Transverse colon (tissue), 4 donors: ENCODE measurements at regions not wholly inside any gene's neighbourhood (a gene's known extent, or its start where the extent isn't known, plus 50 kb on each side); places are given as distances from the start of the nearest gene placed in this dataset.

Source experiments
- DNase-seq: peaks from one replicate; pipeline ENCODE4 v3.0.0-alpha.2; 2019
- H3K27ac ChIP-seq, 4 donors: fragments of 200-600 bp; sonication (generic); 2 replicates each; pipeline ENCODE4 v1.5.1; 2016 to 2018; ENCODE audit warnings: inconsistent platforms in 4 of 4
- H3K27me3 ChIP-seq: fragments of 200-600 bp; sonication (generic); 2 replicates; pipeline ENCODE4 v1.5.1; 2017; ENCODE audit warnings: inconsistent platforms
- H3K36me3 ChIP-seq, 4 donors: fragments of 200-600 bp; sonication (generic); 2 replicates each; pipeline ENCODE4 v1.5.1; 2017 to 2019; ENCODE audit warnings: inconsistent platforms in 4 of 4
- H3K4me1 ChIP-seq, 4 donors: fragments of 200-600 bp; sonication (generic); 2 replicates each; pipeline ENCODE4 v1.5.1; 2017 to 2020; ENCODE audit warnings: inconsistent platforms in 4 of 4
- H3K4me3 ChIP-seq, 4 donors: fragments of 200-600 bp; sonication (generic); 1 replicate in 1 of 4; 2 replicates in 3 of 4; pipeline versions ENCODE4 v1.5.1 to v1.6.1; 2017 to 2019; ENCODE audit warnings: inconsistent platforms in 4 of 4
- H3K9me3 ChIP-seq, 2 donors: fragments of 200-600 bp; sonication (generic); 2 replicates each; pipeline ENCODE4 v1.5.1; 2017 to 2019; ENCODE audit warnings: inconsistent platforms in 2 of 2
- CTCF ChIP-seq, 5 experiments: fragments of 200-600 bp in 3 of 5; fragments of 450-650 bp in 2 of 5; sonication (generic) in 3 of 5; IDR thresholded peaks; 1 replicate in 2 of 5; 2 replicates in 3 of 5; pipeline ENCODE4 v1.5.1; 2016 to 2017; ENCODE audit warnings: antibody characterized with exemption in 5 of 5, inconsistent platforms in 3 of 5, mild to moderate bottlenecking in 2 of 5, moderate library complexity in 1 of 5
- EP300 ChIP-seq: sonication (generic); formaldehyde crosslinking; IDR thresholded peaks from one replicate; pipeline ENCODE4 v1.6.1; 2017; ENCODE audit warnings: antibody characterized with exemption, low read depth
- POLR2A ChIP-seq: fragments of 450-650 bp; IDR thresholded peaks from one replicate; pipeline ENCODE4 v1.6.1; 2016; ENCODE audit warnings: antibody characterized with exemption, mild to moderate bottlenecking, moderate library complexity
- POLR2AphosphoS5 ChIP-seq, 3 donors: sonication (generic); formaldehyde crosslinking; IDR thresholded peaks; one replicate each; pipeline ENCODE4 v1.6.1; 2016; ENCODE audit warnings: antibody characterized with exemption in 3 of 3
- WGBS, 2 donors: methylation state at CpG; one replicate each; pipeline ENCODE4 v1.1.5; 2018; ENCODE audit warnings: low coverage in 1 of 2; 5-methylcytosine and 5-hydroxymethylcytosine counted together
- in situ Hi-C, 4 donors: fragments of 200-750 bp; cut with MboI; loops; one replicate each; pipeline versions ENCODE4 v1.15.0 to v1.15.1; 2017; ENCODE audit warnings: low sequenced_read_pairs in 3 of 4, low pct_ligation_motif_present in 1 of 4, low pct_unique_long_range_greater_than_20kb in 1 of 4
- intact Hi-C: fragments of 100-400 bp; cut with DNase I; formaldehyde crosslinking; loops from one replicate; pipeline ENCODE4 v1.15.1; 2023; ENCODE audit warnings: low total_unique reads

DNA sequence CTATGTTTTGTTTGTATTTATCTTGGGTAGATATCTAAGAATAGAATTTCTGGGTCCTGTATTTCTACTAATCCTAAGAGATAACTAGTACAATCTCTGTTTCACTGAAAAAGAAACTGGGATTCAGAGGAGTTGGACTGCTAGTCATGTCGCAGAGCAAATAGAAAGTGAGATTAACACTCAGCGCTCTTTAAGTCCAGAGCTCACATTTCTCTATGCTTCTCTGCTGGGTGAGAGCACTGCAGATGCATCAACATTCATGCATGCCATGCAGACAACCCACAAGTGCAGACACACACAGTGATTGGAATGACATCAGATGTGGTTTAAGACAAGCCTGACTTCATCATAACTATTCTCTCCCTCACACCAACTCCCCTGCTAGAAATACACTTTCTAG lies 563.8 kb downstream of the TDRD15 start:
- H3K9me3 ChIP-seq, result no peaks in the 10 kb centered on the region
- 93% methylated on average over 2 of the region's 2 CpGs; no CpG with 5 or more reads in 1 of the 2 donors for WGBS, 2 donors
- no peaks in the 10 kb centered on the region for H3K4me1 ChIP-seq
- TF ChIP-seq POLR2AphosphoS5 (IDR thresholded peaks at IDR 0.05) (no peak), POLR2A (no peak), EP300 (no peak), CTCF (IDR thresholded peaks at IDR 0.05) (no peak)
- no peak for DNase-seq
- H3K4me3 ChIP-seq, result no peak overlapping the region
- intact Hi-C loops, result no loop called here
- H3K27ac ChIP-seq, result no peak overlapping the region
- no peaks in the 10 kb centered on the region for H3K36me3 ChIP-seq
- in situ Hi-C loops, result no loop called here
- no peaks in the 10 kb centered on the region for H3K27me3 ChIP-seq

- Histone ChIP-seq H3K4me1 (no peaks in the 10 kb centered on the region), H3K4me3 (no peak overlapping the region), H3K27ac (no peak overlapping the region), H3K27me3 (no peaks in the 10 kb centered on the region), H3K9me3 (no peaks in the 10 kb centered on the region), H3K36me3 (no peaks in the 10 kb centered on the region)
- in situ Hi-C loops (no loop called here), intact Hi-C loops (no loop called here)
- no peak for DNase-seq
- no peak for TF ChIP-seq POLR2AphosphoS5 (IDR thresholded peaks at IDR 0.05)
- TF ChIP-seq POLR2A, result no peak
- no peak for TF ChIP-seq EP300
- no peak for TF ChIP-seq CTCF (IDR thresholded peaks at IDR 0.05)
Measured at GRCh38 chr2:21690005-21690404, 566.2 kb downstream of the TDRD15 start.

DNA sequence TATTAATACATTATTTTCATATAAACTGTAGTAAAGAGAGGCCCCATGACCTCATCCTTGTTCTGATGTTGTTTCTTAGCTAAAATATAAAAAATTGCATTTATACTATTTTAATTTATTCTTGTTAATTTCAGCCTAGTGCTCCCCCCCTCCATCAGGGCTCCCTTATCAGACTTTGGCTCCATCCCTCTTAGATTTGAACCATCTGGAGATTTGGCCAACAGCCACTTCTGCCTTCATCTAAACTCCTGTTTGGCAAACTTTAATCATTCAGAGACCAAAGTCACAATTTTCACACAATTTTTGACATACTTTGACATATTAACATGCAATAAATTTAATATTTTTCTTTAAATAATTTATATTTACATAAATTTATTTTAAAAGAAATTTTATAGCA lies 569.3 kb downstream of the TDRD15 start:
- Histone ChIP-seq H3K36me3 (no peaks in the 10 kb centered on the region), H3K4me3 (no peak overlapping the region), H3K27ac (no peak overlapping the region), H3K9me3 (no peaks in the 10 kb centered on the region), H3K27me3 (no peaks in the 10 kb centered on the region), H3K4me1 (no peaks in the 10 kb centered on the region)
- DNase-seq, result no peak
- intact Hi-C loops (no loop called here), in situ Hi-C loops (no loop called here)
- TF ChIP-seq EP300 (no peak), CTCF (IDR thresholded peaks at IDR 0.05) (no peak), POLR2A (no peak), POLR2AphosphoS5 (IDR thresholded peaks at IDR 0.05) (no peak)

- WGBS, 2 donors, result 82 to 93% methylated on average over 3 of the region's 3 CpGs
- no peak for DNase-seq
- Histone ChIP-seq H3K27me3 (no peaks in the 10 kb centered on the region), H3K9me3 (no peaks in the 10 kb centered on the region), H3K27ac (no peak overlapping the region), H3K4me3 (no peak overlapping the region), H3K4me1 (no peaks in the 10 kb centered on the region), H3K36me3 (no peaks in the 10 kb centered on the region)
- TF ChIP-seq POLR2AphosphoS5 (IDR thresholded peaks at IDR 0.05) (no peak), POLR2A (no peak), CTCF (IDR thresholded peaks at IDR 0.05) (no peak), EP300 (no peak)
- in situ Hi-C loops, result no loop called here
- intact Hi-C loops, result no loop called here
Measured at GRCh38 chr2:21694079-21694878, 570.5 kb downstream of the TDRD15 start.
